ENCODE measurements at regions not wholly inside any gene's neighbourhood (a gene's known extent, or its start where the extent isn't known, plus 50 kb on each side); places are given as distances from the start of the nearest gene placed in this dataset.

- no peak for DNase-seq (ENCODE audit: extremely low read depth in 1 of 2, low read depth in 1 of 2)
Measured at GRCh38 chr2:66041902-66042657, 392.8 kb upstream of the MEIS1 start.

- DNase-seq (ENCODE audit: extremely low read depth in 1 of 2, low read depth in 1 of 2): no peak
Measured at GRCh38 chr2:66036948-66037347, 398.0 kb upstream of the MEIS1 start.

GRCh38 chr2:66034467-66034866 lies 400.5 kb upstream of the MEIS1 start:
- DNase-seq (ENCODE audit: extremely low read depth in 1 of 2, low read depth in 1 of 2): no peak

GRCh38 chr2:66032226-66032775 lies 402.6 kb upstream of the MEIS1 start:
- no peak for DNase-seq (ENCODE audit: extremely low read depth in 1 of 2, low read depth in 1 of 2)

- DNase-seq (ENCODE audit: extremely low read depth in 1 of 2, low read depth in 1 of 2): no peak
Measured at GRCh38 chr2:66031236-66031635, 403.7 kb upstream of the MEIS1 start.

GRCh38 chr2:66030553-66030952 lies 404.4 kb upstream of the MEIS1 start:
- DNase-seq (ENCODE audit: extremely low read depth in 1 of 2, low read depth in 1 of 2): no peak

GRCh38 chr2:66024391-66024790 lies 410.5 kb upstream of the MEIS1 start:
- no peak for DNase-seq (ENCODE audit: extremely low read depth in 1 of 2, low read depth in 1 of 2)

GRCh38 chr2:66021296-66021695 lies 413.6 kb upstream of the MEIS1 start:
- DNase-seq (ENCODE audit: extremely low read depth in 1 of 2, low read depth in 1 of 2): no peak

GRCh38 chr2:66017763-66018162 lies 417.2 kb upstream of the MEIS1 start:
- no peak for DNase-seq (ENCODE audit: extremely low read depth in 1 of 2, low read depth in 1 of 2)

GRCh38 chr2:66014450-66014849 lies 420.5 kb upstream of the MEIS1 start:
- no peak for DNase-seq (ENCODE audit: extremely low read depth in 1 of 2, low read depth in 1 of 2)

GRCh38 chr2:66013456-66013855 lies 421.5 kb upstream of the MEIS1 start:
- no peak for DNase-seq (ENCODE audit: extremely low read depth in 1 of 2, low read depth in 1 of 2)

- DNase-seq (ENCODE audit: extremely low read depth in 1 of 2, low read depth in 1 of 2): no peak
Measured at GRCh38 chr2:66003931-66004330, 431.0 kb upstream of the MEIS1 start.

- DNase-seq (ENCODE audit: extremely low read depth in 1 of 2, low read depth in 1 of 2): no peak
Measured at GRCh38 chr2:66001538-66001937, 433.4 kb upstream of the MEIS1 start.

- no peak for DNase-seq (ENCODE audit: extremely low read depth in 1 of 2, low read depth in 1 of 2)
Measured at GRCh38 chr2:66000901-66001300, 434.0 kb upstream of the MEIS1 start.

- DNase-seq (ENCODE audit: extremely low read depth in 1 of 2, low read depth in 1 of 2): no peak
Measured at GRCh38 chr2:65999796-66000195, 435.1 kb upstream of the MEIS1 start.

GRCh38 chr2:65999103-65999502 lies 435.8 kb upstream of the MEIS1 start:
- no peak for DNase-seq (ENCODE audit: extremely low read depth in 1 of 2, low read depth in 1 of 2)

- no peak for DNase-seq (ENCODE audit: extremely low read depth in 1 of 2, low read depth in 1 of 2)
Measured at GRCh38 chr2:65997961-65998360, 437.0 kb upstream of the MEIS1 start.

GRCh38 chr2:65992198-65992554 lies 442.7 kb upstream of the MEIS1 start:
- DNase-seq (ENCODE audit: extremely low read depth in 1 of 2, low read depth in 1 of 2): no peak

GRCh38 chr2:65991381-65992197 lies 443.3 kb upstream of the MEIS1 start:
- DNase-seq (ENCODE audit: extremely low read depth in 1 of 2, low read depth in 1 of 2): no peak

- DNase-seq (ENCODE audit: extremely low read depth in 1 of 2, low read depth in 1 of 2): no peak
Measured at GRCh38 chr2:65985986-65986385, 448.9 kb upstream of the MEIS1 start.

- DNase-seq (ENCODE audit: extremely low read depth in 1 of 2, low read depth in 1 of 2): no peak
Measured at GRCh38 chr2:65980531-65980930, 454.4 kb upstream of the MEIS1 start.

- DNase-seq (ENCODE audit: extremely low read depth in 1 of 2, low read depth in 1 of 2): no peak
Measured at GRCh38 chr2:65979446-65979845, 455.5 kb upstream of the MEIS1 start.
